ENCODE measurements at regions not wholly inside any gene's neighbourhood (a gene's known extent, or its start where the extent isn't known, plus 50 kb on each side); places are given as distances from the start of the nearest gene placed in this dataset.

DNA sequence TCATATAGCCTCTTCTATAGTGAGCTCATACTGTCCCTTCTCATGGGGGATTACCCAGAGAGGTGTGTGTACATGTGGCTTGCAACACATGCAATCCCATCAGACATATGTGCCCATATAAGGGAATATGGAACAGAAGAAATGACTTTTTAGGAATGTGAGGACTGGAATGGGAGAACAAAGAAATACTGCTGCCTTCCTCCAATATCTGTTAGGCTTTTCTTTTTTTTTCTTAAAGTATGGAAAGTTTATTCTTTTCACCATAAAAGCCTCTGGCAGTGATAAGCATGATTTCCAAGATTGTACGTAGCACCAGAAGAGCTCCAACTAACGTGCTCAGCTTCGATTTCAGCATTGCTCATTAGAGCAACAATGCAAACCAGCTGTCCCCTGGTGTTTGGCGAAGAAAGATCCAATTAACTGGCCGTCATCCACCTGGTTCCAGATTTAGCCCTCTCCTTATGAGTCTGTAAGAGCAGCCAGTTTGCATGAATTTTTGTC, 113.6 kb downstream of the ADCYAP1 start:
- TF ChIP-seq YY1 (IDR thresholded peaks at IDR 0.05; ENCODE audit: extremely low read depth, insufficient replicate concordance, low read depth, low read length) (no peak), EGR1 (IDR thresholded peaks at IDR 0.05; ENCODE audit: low read depth) (no peak), ATF3 (IDR thresholded peaks at IDR 0.05) (no peak), EZH2 (IDR thresholded peaks at IDR 0.05) (no peak), EZH2phosphoT487 (IDR thresholded peaks at IDR 0.05; ENCODE audit: borderline replicate concordance) (no peak), ZNF274 (IDR thresholded peaks at IDR 0.05; ENCODE audit: low read depth, low read length) (no peak), SRF (IDR thresholded peaks at IDR 0.05; ENCODE audit: low read depth) (no peak), JUND (IDR thresholded peaks at IDR 0.05) (no peak), POLR2AphosphoS5 (IDR thresholded peaks at IDR 0.05; ENCODE audit: low read depth, low read length) (no peak), RAD21 (IDR thresholded peaks at IDR 0.05; ENCODE audit: low read depth) (no peak)
- TF ChIP-seq, protein P1, sequence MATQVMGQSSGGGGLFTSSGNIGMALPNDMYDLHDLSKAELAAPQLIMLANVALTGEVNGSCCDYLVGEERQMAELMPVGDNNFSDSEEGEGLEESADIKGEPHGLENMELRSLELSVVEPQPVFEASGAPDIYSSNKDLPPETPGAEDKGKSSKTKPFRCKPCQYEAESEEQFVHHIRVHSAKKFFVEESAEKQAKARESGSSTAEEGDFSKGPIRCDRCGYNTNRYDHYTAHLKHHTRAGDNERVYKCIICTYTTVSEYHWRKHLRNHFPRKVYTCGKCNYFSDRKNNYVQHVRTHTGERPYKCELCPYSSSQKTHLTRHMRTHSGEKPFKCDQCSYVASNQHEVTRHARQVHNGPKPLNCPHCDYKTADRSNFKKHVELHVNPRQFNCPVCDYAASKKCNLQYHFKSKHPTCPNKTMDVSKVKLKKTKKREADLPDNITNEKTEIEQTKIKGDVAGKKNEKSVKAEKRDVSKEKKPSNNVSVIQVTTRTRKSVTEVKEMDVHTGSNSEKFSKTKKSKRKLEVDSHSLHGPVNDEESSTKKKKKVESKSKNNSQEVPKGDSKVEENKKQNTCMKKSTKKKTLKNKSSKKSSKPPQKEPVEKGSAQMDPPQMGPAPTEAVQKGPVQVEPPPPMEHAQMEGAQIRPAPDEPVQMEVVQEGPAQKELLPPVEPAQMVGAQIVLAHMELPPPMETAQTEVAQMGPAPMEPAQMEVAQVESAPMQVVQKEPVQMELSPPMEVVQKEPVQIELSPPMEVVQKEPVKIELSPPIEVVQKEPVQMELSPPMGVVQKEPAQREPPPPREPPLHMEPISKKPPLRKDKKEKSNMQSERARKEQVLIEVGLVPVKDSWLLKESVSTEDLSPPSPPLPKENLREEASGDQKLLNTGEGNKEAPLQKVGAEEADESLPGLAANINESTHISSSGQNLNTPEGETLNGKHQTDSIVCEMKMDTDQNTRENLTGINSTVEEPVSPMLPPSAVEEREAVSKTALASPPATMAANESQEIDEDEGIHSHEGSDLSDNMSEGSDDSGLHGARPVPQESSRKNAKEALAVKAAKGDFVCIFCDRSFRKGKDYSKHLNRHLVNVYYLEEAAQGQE (IDR thresholded peaks at IDR 0.05; ENCODE audit: low read depth): no peak
- TF ChIP-seq, protein P2, sequence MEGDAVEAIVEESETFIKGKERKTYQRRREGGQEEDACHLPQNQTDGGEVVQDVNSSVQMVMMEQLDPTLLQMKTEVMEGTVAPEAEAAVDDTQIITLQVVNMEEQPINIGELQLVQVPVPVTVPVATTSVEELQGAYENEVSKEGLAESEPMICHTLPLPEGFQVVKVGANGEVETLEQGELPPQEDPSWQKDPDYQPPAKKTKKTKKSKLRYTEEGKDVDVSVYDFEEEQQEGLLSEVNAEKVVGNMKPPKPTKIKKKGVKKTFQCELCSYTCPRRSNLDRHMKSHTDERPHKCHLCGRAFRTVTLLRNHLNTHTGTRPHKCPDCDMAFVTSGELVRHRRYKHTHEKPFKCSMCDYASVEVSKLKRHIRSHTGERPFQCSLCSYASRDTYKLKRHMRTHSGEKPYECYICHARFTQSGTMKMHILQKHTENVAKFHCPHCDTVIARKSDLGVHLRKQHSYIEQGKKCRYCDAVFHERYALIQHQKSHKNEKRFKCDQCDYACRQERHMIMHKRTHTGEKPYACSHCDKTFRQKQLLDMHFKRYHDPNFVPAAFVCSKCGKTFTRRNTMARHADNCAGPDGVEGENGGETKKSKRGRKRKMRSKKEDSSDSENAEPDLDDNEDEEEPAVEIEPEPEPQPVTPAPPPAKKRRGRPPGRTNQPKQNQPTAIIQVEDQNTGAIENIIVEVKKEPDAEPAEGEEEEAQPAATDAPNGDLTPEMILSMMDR (IDR thresholded peaks at IDR 0.05 in 2 of 3, conservative IDR thresholded peaks at IDR 0.05 in 1 of 3; ENCODE audit: borderline replicate concordance in 1 of 3, insufficient read depth in 1 of 3, low read depth in 2 of 3, low read length in 2 of 3): no peak
- TF ChIP-seq, protein P3, sequence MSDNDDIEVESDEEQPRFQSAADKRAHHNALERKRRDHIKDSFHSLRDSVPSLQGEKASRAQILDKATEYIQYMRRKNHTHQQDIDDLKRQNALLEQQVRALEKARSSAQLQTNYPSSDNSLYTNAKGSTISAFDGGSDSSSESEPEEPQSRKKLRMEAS (IDR thresholded peaks at IDR 0.05): no peak
